ENCODE measurements at regions not wholly inside any gene's neighbourhood (a gene's known extent, or its start where the extent isn't known, plus 50 kb on each side); places are given as distances from the start of the nearest gene placed in this dataset.

DNA sequence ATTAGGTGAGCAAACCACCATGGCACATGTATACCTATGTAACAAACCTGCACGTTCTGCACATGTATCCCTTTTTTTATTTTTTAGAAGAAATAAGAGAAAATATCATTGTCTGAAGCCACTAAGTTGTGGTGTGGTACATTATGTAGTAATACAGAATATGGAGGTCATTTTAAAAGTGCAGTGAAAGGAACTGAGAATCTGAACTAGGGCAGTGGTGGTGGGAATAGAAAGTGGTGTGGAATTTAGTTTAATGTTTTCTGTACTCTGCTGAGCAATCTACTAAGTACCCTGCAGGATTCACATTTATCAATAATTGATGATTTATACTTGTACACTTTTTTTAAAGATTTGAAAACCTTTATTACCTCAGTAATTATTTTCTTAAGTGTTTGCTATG is 283.5 kb downstream of the CHL1 start:
- Histone ChIP-seq H3K9me2 (ENCODE audit: insufficient read depth) (no peaks in the 10 kb centered on the region), H3F3A (ENCODE audit: insufficient read depth) (no peaks in the 10 kb centered on the region; the same call in 1 of the 2 replicates), H3K4me2 (ENCODE audit: unreplicated experiment) (no peak overlapping the region), H3K9ac (no peak overlapping the region), H3K4me1 (ENCODE audit: insufficient read depth) (no peaks in the 10 kb centered on the region; the same call in 1 of the 2 replicates), H3K27ac (no peak overlapping the region), H2AFZ (no peak overlapping the region), H4K20me1 (ENCODE audit: insufficient read depth) (no peaks in the 10 kb centered on the region), H3K9me3 (ENCODE audit: low read depth) (no peaks in the 10 kb centered on the region), H3K36me3 (ENCODE audit: low read depth) (no peaks in the 10 kb centered on the region), H3K27me3 (replicated peaks; ENCODE audit: insufficient read depth) (no peaks in the 10 kb centered on the region), H3K4me3 (no peak overlapping the region), H3K79me2 (ENCODE audit: insufficient read depth) (no peaks in the 10 kb centered on the region)
- in situ Hi-C loops (cut with MboI): no loop called here
- no peak for TF ChIP-seq EZH2 (IDR thresholded peaks at IDR 0.05; ENCODE audit: insufficient read depth, poor library complexity, severe bottlenecking)
- no peak for TF ChIP-seq EZH2phosphoT487 (IDR thresholded peaks at IDR 0.05; ENCODE audit: insufficient read depth, low read depth)
- DNase-seq: no peak
- WGBS, 2 experiments (ENCODE audit: low coverage in 1 of 2, low lambda C conversion rate in 2 of 2, missing lambda C conversion rate in 2 of 2): 26 to 29% methylated on average over 1 of the region's 1 CpG

DNA sequence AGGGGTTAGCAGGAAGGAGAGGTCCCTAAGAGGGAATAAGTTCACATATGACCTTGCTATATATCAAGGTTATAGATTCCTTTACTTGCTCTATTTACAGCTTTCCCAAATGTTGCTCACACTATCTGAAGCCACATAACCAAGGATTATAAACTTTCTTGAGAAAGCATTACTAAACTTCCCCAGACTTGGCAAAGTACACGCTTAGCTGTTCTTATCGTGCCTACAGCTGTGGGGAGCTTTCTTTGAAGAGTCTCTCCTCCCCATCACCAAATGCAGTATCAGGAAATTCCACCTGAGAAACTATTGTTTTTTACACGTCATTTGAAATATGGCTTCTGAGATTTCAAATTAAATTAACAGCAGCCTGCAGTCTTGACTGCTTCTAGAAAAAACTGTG is 284.5 kb downstream of the CHL1 start:
- H3K79me2 ChIP-seq (ENCODE audit: insufficient read depth): no peaks in the 10 kb centered on the region
- no peak for DNase-seq
- H3F3A ChIP-seq (ENCODE audit: insufficient read depth): no peaks in the 10 kb centered on the region; the same call in 1 of the 2 replicates
- H4K20me1 ChIP-seq (ENCODE audit: insufficient read depth): no peaks in the 10 kb centered on the region
- no peak overlapping the region for H2AFZ ChIP-seq
- in situ Hi-C loops (cut with MboI): no loop called here
- no peak overlapping the region for H3K4me3 ChIP-seq
- 22 to 29% methylated on average over 3 of the region's 3 CpGs for WGBS, 2 experiments (ENCODE audit: low coverage in 1 of 2, low lambda C conversion rate in 2 of 2, missing lambda C conversion rate in 2 of 2)
- H3K4me2 ChIP-seq (ENCODE audit: unreplicated experiment): no peak overlapping the region
- no peaks in the 10 kb centered on the region for H3K36me3 ChIP-seq (ENCODE audit: low read depth)
- H3K4me1 ChIP-seq (ENCODE audit: insufficient read depth): no peaks in the 10 kb centered on the region; the same call in 1 of the 2 replicates
- no peaks in the 10 kb centered on the region for H3K9me2 ChIP-seq (ENCODE audit: insufficient read depth)
- H3K9ac ChIP-seq: no peak overlapping the region
- no peaks in the 10 kb centered on the region for H3K9me3 ChIP-seq (ENCODE audit: low read depth)
- H3K27ac ChIP-seq: no peak overlapping the region
- TF ChIP-seq EZH2phosphoT487 (IDR thresholded peaks at IDR 0.05; ENCODE audit: insufficient read depth, low read depth) (no peak), EZH2 (IDR thresholded peaks at IDR 0.05; ENCODE audit: insufficient read depth, poor library complexity, severe bottlenecking) (no peak)
- no peaks in the 10 kb centered on the region for H3K27me3 ChIP-seq (replicated peaks; ENCODE audit: insufficient read depth)

DNA sequence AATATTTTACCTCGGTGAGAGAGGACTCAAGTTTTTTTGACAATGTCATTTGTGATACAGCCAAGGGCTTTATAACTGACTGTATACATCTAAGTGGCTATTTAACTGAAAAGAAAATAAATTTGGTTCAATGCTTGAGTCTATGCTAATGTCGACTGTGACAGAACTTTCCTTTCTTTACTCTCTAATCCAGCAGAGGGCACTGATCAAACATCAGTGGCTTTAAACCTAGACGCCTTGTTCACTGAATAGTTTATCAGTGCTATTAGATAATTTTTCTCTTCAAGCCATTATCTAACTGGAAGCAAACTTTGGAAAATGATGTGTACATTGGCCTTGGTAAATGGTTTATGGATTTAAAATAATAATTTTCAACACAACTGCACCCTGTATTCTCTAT is 285.1 kb downstream of the CHL1 start:
- Histone ChIP-seq H2AFZ (no peak overlapping the region), H3K4me2 (ENCODE audit: unreplicated experiment) (no peak overlapping the region), H3K9ac (no peak overlapping the region), H3K9me3 (ENCODE audit: low read depth) (no peaks in the 10 kb centered on the region), H4K20me1 (ENCODE audit: insufficient read depth) (no peaks in the 10 kb centered on the region), H3K79me2 (ENCODE audit: insufficient read depth) (no peaks in the 10 kb centered on the region), H3K27ac (no peak overlapping the region), H3K36me3 (ENCODE audit: low read depth) (no peaks in the 10 kb centered on the region), H3K27me3 (replicated peaks; ENCODE audit: insufficient read depth) (no peaks in the 10 kb centered on the region), H3K4me3 (no peak overlapping the region), H3F3A (ENCODE audit: insufficient read depth) (no peaks in the 10 kb centered on the region; the same call in 1 of the 2 replicates), H3K4me1 (ENCODE audit: insufficient read depth) (no peaks in the 10 kb centered on the region; the same call in 1 of the 2 replicates), H3K9me2 (ENCODE audit: insufficient read depth) (no peaks in the 10 kb centered on the region)
- 3 to 10% methylated on average over 3 of the region's 3 CpGs for WGBS, 2 experiments (ENCODE audit: low coverage in 1 of 2, low lambda C conversion rate in 2 of 2, missing lambda C conversion rate in 2 of 2)
- peak; percentile 42 for DNase-seq
- TF ChIP-seq EZH2phosphoT487 (IDR thresholded peaks at IDR 0.05; ENCODE audit: insufficient read depth, low read depth): no peak
- no peak for TF ChIP-seq EZH2 (IDR thresholded peaks at IDR 0.05; ENCODE audit: insufficient read depth, poor library complexity, severe bottlenecking)
- in situ Hi-C loops (cut with MboI): no loop called here

DNA sequence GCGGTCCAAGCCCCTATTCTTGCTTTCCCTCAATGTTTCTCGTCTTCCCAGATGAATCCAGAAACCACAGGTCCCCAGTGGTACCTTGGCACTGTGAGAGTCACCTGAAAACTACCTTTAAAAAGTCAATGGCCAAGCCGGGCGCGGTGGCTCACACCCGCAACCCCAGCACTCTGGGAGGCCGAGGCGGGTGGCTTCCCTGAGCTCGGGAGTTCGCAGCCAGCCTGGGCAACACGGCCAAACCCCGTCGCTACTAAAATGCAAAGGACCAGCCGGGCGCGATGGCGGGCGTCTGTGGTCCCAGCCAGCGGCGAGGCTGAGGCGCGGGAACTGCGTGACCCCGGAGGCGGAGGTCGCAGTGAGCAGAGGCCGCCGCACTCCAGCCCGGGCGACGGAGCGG is 285.9 kb downstream of the CHL1 start:
- 85 to 86% methylated on average over 23 to 32 of the region's 32 CpGs for WGBS, 2 experiments (ENCODE audit: low coverage in 1 of 2, low lambda C conversion rate in 2 of 2, missing lambda C conversion rate in 2 of 2)
- no peaks in the 10 kb centered on the region for H3K27me3 ChIP-seq (replicated peaks; ENCODE audit: insufficient read depth)
- H3F3A ChIP-seq (ENCODE audit: insufficient read depth): no peaks in the 10 kb centered on the region; the same call in 1 of the 2 replicates
- peak overlapping the region; percentile 38; the same call in 1 of the 2 replicates for H2AFZ ChIP-seq
- no peaks in the 10 kb centered on the region for H3K9me2 ChIP-seq (ENCODE audit: insufficient read depth)
- in situ Hi-C loops (cut with MboI): no loop called here
- H3K9me3 ChIP-seq (ENCODE audit: low read depth): no peaks in the 10 kb centered on the region
- H3K79me2 ChIP-seq (ENCODE audit: insufficient read depth): no peaks in the 10 kb centered on the region
- no peak overlapping the region for H3K4me3 ChIP-seq
- H3K4me1 ChIP-seq (ENCODE audit: insufficient read depth): no peaks in the 10 kb centered on the region; the same call in 1 of the 2 replicates
- no peaks in the 10 kb centered on the region for H3K36me3 ChIP-seq (ENCODE audit: low read depth)
- no peak overlapping the region for H3K4me2 ChIP-seq (ENCODE audit: unreplicated experiment)
- H3K27ac ChIP-seq: no peak overlapping the region
- no peak overlapping the region for H3K9ac ChIP-seq
- TF ChIP-seq EZH2 (IDR thresholded peaks at IDR 0.05; ENCODE audit: insufficient read depth, poor library complexity, severe bottlenecking): no peak
- no peak for TF ChIP-seq EZH2phosphoT487 (IDR thresholded peaks at IDR 0.05; ENCODE audit: insufficient read depth, low read depth)
- DNase-seq: no peak
- no peaks in the 10 kb centered on the region for H4K20me1 ChIP-seq (ENCODE audit: insufficient read depth)

DNA sequence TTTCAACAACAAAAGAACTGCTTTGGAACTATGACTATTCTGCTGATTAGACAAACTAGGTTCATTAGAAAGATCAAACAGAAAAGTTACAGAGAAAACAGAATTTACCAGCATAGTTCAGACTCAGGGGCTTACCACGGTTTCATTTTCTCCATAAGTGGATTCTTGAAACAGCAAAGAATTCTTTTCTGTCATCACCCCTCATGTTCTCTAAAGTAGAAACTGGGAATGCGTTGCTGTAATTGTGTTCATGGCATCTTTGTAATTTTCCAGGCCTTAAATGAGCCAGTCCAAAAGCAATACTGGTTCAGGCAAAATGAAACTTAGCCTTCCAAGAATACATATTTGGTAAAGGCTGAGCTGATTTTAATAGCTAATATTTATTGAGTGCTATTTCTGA is 287.8 kb downstream of the CHL1 start:
- in situ Hi-C loops (cut with MboI): no loop called here
- no peak overlapping the region for H3K4me3 ChIP-seq
- H3K79me2 ChIP-seq (ENCODE audit: insufficient read depth): no peaks in the 10 kb centered on the region
- no peak for DNase-seq
- H3K4me1 ChIP-seq (ENCODE audit: insufficient read depth): no peaks in the 10 kb centered on the region; the same call in 1 of the 2 replicates
- WGBS, 2 experiments (ENCODE audit: low coverage in 1 of 2, low lambda C conversion rate in 2 of 2, missing lambda C conversion rate in 2 of 2): 3 to 7% methylated on average over 2 of the region's 2 CpGs
- H3K9ac ChIP-seq: no peak overlapping the region; the same call in 1 of the 2 replicates
- H4K20me1 ChIP-seq (ENCODE audit: insufficient read depth): no peaks in the 10 kb centered on the region
- no peak overlapping the region for H3K4me2 ChIP-seq (ENCODE audit: unreplicated experiment)
- peak overlapping the region; percentile 52 for H2AFZ ChIP-seq
- H3K9me2 ChIP-seq (ENCODE audit: insufficient read depth): no peaks in the 10 kb centered on the region
- H3K9me3 ChIP-seq (ENCODE audit: low read depth): no peaks in the 10 kb centered on the region
- H3K27ac ChIP-seq: no peak overlapping the region
- TF ChIP-seq EZH2phosphoT487 (IDR thresholded peaks at IDR 0.05; ENCODE audit: insufficient read depth, low read depth) (no peak), EZH2 (IDR thresholded peaks at IDR 0.05; ENCODE audit: insufficient read depth, poor library complexity, severe bottlenecking) (no peak)
- H3K36me3 ChIP-seq (ENCODE audit: low read depth): no peaks in the 10 kb centered on the region
- no peaks in the 10 kb centered on the region; the same call in 1 of the 2 replicates for H3F3A ChIP-seq (ENCODE audit: insufficient read depth)
- H3K27me3 ChIP-seq (replicated peaks; ENCODE audit: insufficient read depth): no peaks in the 10 kb centered on the region
